ENCODE measurements at regions not wholly inside any gene's neighbourhood (a gene's known extent, or its start where the extent isn't known, plus 50 kb on each side); places are given as distances from the start of the nearest gene placed in this dataset.

- TF ChIP-seq CTCF (IDR thresholded peaks at IDR 0.05; ENCODE audit: borderline replicate concordance, extremely low read depth, low read length, poor library complexity, severe bottlenecking), result no peak
- no peak for TF ChIP-seq EZH2 (IDR thresholded peaks at IDR 0.05; ENCODE audit: borderline replicate concordance, low read depth, low read length, severe bottlenecking)
Observed at GRCh38 chr18:77539860-77540259, 290.2 kb downstream of the GALR1 start.

All from DND-41 (cell line).